GM12872 (cell line): ENCODE measurements at regions not wholly inside any gene's neighbourhood (a gene's known extent, or its start where the extent isn't known, plus 50 kb on each side); places are given as distances from the start of the nearest gene placed in this dataset.

ENCODE experiments used
- CTCF ChIP-seq: IDR thresholded peaks from 3 replicates; pipeline ENCODE4 v1.5.1; 2011; ENCODE audit warnings: low read depth, mild to moderate bottlenecking, low read length, moderate library complexity; ENCODE audit not compliant: insufficient read depth

GRCh38 chr7:68014031-68014736, 1017.6 kb downstream of the TYW1 start:
- TF ChIP-seq CTCF: no peak

- TF ChIP-seq CTCF: no peak
These were observed 1018.7 kb downstream of the TYW1 start for GRCh38 chr7:68015122-68015977.

- TF ChIP-seq CTCF: no peak
These were observed 1019.4 kb downstream of the TYW1 start for GRCh38 chr7:68015978-68016532.

GRCh38 chr7:68020102-68020501, 1023.5 kb downstream of the TYW1 start:
- TF ChIP-seq CTCF: no peak

- no peak for TF ChIP-seq CTCF
These were observed 1028.7 kb downstream of the TYW1 start for GRCh38 chr7:68025369-68025768.

GRCh38 chr7:68030530-68030929, 1033.9 kb downstream of the TYW1 start:
- TF ChIP-seq CTCF: no peak

GRCh38 chr7:68031180-68031943, 1034.7 kb downstream of the TYW1 start:
- TF ChIP-seq CTCF: no peak
